HG03558 (cell line): ENCODE measurements at regions not wholly inside any gene's neighbourhood (a gene's known extent, or its start where the extent isn't known, plus 50 kb on each side); places are given as distances from the start of the nearest gene placed in this dataset.

Experiments
- ATAC-seq: cut with Tn5 transposase; IDR thresholded peaks from one replicate; pipeline ENCODE4 v1.9.1; 2021; ENCODE audit warnings: moderate number of reproducible peaks; ENCODE audit not compliant: unreplicated experiment; ENCODE audit errors: extremely low read depth

DNA sequence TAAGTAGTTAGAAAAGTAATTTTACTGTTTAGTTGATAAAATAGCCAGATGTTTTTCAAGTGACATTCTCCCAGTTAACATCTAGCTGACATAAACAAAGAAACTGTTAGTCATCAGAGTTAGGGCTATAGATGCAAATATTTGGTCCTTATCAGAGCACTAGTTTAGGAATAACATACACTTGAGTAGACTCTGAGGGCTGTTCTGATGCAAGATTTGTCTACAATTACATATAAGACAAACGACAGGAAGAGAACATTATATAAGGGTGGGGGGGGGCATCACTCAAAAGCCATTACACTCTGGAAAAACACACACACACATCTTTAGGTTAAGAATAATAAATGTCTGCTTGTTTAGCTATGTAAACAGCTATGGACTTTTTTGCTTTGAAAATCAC lies 554.4 kb upstream of the LRRTM1 start:
- ATAC-seq: no peak

DNA sequence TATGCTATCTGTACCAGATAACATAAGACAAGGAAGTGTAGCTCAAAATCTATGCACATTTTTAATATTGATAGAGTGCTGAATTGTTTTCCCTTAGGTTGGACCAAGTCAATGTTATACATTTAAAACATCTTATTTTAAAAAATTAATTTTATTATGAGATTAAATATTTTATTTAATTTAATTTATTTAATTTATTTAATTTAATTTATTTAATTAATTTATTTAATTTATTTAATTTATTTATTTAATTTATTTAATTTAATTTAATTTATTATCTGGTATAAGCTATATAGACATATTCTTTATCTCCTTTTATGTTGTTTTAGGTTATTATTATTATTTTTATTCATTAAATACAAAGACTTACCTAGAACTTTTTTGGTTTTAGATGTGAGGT lies 551.7 kb upstream of the LRRTM1 start:
- no peak for ATAC-seq

DNA sequence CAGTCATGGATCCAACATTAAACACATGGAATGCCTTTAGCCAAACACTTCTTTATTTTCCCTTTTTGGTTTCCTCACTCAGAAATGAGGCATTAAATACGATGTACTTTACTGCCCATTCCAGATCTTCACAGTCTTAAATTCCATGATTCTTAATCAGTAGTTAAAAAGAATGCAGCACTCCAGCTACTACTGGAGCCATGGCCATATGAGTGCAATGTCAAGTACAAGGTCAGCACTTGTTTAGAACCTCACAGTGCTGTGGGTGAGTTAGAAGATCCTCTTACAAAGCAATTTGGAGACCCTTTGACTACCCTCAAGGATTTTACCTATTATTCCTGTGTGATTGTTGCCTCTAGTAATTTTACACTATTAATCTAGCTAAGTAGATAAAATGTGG lies 550.3 kb upstream of the LRRTM1 start:
- ATAC-seq: no peak

DNA sequence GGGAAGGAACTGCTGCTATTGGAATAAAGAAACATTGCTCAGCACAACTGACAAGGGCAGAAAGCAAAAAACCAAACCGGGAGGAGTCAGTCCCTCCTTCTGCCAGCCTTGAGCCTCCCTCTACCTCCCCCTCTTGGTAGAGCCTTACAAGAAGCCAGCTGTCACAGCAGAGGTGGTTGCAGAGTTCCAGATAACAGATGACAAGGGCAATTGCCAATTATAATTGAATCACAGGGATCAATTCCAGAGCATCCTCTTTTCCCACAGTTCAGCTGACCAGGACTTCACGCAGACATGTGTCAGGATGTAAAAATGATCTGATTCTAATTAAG lies 548.2 kb upstream of the LRRTM1 start:
- ATAC-seq: no peak

DNA sequence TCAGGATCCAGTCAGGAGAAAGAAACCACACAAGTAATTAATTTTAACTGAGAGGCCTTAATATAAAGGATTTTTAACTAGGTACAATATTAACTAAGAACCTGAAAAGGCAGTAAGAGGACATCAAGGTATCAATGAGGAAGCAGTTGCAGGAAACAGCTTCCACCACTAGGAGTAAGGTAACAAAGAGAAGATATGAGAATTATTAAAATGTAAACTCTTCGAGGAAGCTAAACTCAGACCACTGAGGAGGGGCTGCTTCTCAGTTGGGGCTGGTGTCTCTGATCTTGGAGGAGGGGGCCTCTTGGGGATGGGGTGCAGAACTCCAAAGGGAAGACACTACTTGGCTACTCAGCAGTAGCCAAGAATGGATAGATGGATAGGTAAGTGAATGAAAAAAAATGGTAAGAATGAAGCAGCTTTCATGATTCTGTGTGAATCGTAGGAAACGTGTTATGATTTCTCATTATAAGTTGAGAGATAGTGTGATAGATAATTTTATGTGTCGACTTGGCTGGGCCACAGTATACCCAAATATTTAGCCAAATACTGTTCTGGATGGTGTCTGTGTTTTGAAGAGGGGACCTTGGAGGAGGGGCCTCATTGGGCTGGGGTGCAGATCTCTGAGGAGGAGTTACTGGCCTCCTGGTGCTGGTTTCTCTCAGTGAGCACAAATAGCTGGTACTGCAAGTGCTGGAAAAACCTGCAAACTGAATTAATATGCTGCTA lies 547.7 kb upstream of the LRRTM1 start:
- no peak for ATAC-seq

DNA sequence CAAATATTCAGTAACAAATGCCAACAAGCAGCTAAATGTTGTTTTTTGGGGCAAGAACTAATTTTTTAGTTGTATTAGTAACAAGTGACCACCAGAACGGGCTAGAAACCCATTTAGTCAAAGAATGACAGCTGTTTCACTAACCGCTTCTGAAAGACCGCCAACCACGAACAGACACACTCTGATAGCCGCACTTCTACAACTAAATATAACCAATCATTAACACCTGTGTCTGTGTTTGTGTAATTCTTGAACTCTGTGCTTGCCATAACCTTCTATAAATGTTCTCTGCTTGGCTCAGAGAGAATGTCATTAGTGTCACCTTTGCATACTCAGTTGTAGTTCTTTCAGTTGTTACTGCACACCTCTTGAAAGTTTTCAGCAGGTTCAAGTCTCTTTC lies 526.3 kb upstream of the LRRTM1 start:
- ATAC-seq: no peak

DNA sequence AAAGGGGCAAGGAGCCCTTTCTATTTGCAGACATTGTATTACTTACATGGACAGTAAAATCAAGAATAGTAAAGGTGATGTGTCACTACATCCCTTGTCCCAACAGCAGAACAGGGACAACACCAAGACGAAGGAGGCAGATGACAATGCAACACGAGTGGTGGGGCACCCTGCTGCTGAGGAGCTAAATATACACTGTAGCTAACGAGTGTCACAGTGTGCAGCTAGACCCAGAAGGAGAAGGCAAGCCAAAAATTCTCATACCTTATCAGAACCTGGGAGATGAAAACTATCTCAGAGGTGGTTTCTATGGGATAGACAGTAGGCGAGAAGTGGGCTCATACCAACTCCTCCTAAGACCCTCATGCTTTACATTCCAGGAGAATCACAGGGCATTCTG lies 518.4 kb upstream of the LRRTM1 start:
- no peak for ATAC-seq

DNA sequence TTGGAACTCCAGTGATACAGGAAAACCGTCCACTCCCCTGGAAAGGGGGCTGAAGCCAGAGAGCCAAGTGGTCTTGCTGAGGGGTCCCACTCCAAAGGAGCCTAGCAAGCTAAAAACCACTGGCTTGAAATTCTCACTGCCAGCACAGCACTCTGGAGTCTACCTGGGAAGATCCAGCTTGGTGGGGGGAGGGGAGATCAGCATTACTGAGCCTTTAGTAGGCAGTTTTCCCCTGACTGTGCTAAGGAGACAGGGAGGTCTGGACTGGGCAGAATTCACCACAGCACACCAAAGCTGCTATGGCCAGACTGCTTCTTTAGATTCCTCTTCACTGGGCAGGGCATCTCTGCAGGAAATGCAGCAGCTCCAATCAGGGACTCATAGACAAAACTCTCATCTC lies 510.7 kb upstream of the LRRTM1 start:
- ATAC-seq: no peak

DNA sequence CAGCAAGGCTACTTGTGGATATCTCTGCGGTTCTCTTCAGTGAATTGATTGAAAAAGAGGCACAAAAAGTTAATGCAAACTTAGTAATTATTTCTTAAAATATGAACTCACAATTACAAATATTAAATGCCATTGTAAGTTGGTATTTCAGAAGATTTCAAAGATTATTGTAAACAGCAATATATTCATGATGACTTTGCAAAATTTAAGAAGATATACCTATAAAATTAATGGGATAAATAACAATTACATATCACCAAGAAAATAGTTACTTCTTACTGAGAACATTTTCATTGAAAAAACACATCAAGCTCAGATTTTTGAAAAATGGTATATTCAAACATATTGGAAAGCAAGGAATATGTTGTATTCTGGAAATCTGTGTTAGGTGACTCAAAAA lies 482.0 kb upstream of the LRRTM1 start:
- ATAC-seq: no peak

DNA sequence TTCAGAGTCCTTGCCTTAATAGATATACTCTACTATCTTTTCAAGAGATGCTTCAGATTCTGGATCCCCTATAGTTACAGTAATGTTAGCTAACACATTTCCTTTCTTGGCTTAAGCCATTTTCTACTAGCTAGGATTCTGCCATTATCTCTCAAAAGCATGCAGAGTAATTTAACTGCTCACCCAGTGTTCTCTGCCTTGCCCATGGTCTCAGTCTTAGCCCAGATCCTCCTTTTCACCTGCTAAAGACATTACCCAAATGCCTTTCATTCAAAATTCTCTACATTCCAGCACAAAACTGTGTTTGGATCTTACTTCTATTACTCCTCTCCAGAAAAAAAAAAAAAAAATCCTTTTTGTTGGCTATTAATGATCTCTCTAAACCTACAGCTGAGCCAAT lies 474.2 kb upstream of the LRRTM1 start:
- no peak for ATAC-seq

DNA sequence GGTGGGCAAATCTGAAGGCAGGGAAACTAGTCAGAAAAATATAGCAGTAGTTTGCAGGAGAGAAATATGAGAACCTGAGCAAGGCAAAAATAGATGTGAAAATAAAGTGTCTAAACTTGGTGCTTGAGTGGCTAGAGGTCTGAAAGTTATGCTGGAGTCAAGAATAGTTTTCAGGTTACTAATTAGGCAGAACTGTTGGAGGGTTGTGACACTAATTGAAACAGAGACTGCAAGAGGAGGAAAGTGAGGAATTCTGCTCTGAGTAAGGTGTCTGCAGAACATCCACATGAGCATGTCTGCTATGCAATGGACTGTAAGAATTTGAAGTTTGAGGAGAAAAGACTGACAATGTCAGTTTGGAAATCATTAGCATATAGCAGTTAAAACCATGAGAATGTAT lies 444.0 kb upstream of the LRRTM1 start:
- ATAC-seq: no peak

DNA sequence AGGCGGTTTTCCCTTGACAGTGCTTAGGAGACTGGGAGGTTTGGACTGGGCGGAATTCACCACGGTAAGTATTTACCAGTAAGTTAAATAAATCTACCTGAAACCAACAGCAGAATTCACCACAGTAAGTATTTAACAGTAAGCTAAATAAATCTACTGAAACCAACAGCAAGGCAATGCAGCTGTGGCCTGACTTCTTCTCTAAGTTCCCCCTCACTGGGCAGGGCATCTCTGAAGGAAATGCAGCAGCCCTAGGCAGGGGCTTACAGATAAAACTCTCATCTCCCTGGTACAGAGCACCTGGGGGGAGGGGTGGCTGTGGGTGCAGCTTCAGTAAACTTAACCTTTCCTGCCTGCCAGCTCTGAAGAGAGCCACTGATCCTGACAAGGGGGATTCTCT lies 432.5 kb upstream of the LRRTM1 start:
- no peak for ATAC-seq

DNA sequence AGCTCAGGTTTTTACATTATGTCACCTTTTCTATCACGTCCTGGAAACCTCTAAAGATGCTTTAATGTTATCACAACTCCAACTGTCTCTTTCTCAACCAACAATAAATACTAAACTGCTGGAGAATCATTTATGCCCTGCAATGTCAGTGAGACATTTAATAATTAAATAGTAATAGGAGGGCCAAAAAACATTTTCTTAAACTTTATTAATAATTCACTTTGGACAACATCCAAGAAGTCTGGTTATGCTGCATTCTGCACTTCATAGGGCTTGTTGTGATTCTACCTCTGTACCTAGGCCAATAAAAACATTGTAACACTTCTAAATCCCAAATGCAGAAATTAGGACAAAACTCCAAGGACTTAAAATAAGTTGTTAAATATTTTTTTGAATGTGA lies 420.4 kb upstream of the LRRTM1 start:
- no peak for ATAC-seq

DNA sequence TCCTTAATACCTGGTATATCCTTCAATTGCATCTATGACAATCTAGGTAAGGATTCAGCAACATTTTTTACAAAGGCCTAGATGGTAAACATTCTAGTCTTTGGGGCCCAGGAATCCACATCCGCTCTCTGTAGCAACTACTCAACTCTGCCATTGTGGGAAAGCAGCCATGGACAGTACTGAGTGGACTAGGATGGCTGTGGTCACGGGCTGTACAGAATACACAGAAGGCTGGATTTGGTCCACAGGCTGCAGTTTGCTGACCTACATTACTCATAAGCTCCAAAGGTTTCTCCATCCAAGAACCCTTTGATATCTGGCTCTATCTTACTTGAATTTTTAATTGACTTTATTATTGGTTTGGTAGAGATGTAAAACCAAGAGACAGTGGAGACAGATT lies 418.3 kb upstream of the LRRTM1 start:
- ATAC-seq: no peak

DNA sequence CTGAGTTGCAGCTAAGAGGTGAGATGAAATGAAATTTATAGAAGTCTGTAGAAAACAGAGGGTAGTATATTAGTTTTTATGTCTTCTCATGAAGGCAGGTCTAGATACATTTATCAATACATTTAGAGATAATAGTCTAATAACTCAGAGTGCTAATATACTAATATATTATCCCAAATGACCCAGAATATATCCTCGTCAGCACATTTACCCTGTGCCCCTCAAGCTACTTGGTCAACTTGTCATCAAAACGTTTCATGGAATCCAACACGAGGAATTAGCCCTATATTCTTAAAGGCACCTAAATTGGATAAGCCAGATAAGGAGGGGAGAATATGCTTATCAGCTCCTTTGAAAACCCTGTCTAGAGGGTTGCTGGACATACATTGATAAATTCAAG lies 415.1 kb upstream of the LRRTM1 start:
- no peak for ATAC-seq

DNA sequence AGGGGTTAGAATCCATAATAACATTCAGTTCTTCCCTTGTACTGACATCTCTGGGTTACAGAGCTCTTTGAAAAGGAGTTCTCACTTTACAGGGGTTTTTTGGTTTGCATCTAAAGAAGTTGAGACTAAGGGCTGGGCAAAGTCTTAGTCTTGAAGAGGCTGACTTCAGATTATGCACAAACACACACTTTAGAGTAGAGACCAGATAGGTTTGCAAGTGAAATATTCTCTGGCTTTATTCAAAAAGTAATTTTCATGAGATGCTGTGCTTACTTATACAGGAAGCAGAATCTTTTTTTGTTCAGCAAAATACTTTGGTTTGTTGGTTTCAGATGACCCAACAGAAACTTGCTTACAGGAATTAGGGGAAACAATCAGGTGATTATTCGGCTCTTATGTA lies 410.9 kb upstream of the LRRTM1 start:
- ATAC-seq: no peak

DNA sequence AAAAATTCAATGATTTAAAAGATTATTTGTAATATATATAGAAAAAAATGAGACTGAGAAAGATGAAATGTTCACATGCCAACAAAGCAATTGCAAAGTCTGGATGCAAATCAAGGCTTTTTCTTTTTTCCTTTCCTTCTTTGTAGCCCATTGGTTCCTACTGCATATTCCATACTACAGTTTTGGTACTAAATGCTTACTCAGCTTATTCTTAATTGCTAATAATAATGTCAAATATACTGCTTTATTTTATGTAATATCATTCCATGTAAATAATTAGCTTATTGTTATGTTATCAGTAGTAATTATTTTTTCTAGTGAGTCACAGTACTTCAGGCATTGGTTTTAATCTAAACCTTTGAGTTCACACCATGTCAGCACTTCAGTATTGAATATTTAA lies 407.4 kb upstream of the LRRTM1 start:
- ATAC-seq: no peak

DNA sequence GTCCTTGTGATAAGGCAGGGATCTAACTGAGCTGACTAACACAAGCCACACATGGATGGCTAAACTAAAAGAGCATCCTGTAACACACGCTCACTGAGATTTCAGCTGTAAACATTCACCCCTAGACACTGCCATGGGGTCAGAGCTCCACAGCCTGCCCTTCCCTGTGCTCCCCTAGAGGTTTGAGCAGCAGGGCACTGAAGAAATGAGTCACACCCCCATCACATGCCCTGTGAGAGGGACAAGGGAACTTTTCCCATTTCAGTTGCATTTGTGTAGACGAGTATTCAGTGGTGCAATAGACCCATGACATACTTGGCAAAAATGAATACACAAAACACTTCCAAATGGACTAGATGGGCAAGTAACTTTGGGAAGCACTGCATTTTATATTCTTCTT lies 402.4 kb upstream of the LRRTM1 start:
- no peak for ATAC-seq

DNA sequence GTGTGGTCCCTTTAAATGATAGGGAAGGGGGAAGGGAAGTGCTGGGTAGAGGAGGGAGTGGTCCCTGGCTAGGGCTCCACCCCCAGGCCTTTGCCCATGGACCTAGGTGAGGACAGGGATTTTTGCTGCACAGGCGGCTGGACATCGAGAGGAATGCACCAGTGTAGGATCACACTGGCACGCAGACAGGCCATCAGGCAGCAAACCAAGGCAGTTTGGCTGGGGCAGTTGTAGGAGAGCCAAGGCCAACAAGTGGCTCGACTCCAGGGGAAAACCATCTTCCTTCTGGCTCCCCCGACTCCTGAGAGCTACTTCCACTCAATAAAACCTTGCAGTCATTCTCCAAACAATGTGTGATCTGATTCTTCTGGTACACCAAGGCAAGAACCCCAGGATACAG lies 402.0 kb upstream of the LRRTM1 start:
- no peak for ATAC-seq

DNA sequence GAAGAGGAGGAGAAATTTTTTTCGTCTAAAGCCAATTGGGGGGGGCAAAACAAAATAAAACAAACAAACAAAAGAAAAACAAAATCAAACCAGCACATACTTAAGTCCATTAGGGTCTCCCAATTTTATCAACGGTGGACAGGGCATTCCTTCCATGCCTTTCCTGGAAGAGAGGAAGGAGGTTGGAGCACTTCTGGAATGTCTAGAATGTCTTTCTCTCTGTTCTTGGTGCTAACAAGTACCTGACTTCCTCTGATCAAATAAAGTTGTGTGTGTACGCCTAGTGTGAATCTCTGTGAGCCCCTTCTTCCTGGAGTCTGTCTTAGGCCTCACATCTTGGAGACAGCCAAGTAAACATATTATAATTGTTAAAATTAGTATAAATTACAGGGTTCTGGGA lies 399.0 kb upstream of the LRRTM1 start:
- ATAC-seq: no peak

DNA sequence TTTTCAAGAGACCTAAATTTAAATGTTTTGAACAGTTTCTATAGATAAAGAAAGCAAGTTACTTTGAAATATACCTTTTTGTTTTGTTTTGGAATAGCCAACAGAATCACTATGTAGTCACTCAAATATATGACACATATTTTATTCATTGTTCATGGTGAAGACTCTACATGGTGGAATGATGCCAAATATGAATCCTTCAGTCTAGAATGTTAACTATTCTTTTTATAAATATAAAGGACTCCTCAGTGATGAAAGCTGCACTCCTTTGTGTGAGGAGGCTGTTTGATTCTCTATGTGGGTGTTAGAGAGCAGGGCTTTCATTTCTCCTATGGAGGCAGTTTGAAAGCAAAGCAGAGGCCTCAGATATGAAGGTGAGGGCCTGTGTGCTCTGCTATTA lies 396.4 kb upstream of the LRRTM1 start:
- ATAC-seq: no peak
